GM12873 (cell line): ENCODE measurements at regions not wholly inside any gene's neighbourhood (a gene's known extent, or its start where the extent isn't known, plus 50 kb on each side); places are given as distances from the start of the nearest gene placed in this dataset.

Experiments
- CTCF ChIP-seq: IDR thresholded peaks from 2 replicates; pipeline ENCODE4 v1.5.1; 2012; ENCODE audit warnings: low read depth, mild to moderate bottlenecking, moderate library complexity, low read length, control low read depth; ENCODE audit not compliant: insufficient read depth; ENCODE audit errors: missing control alignments

GRCh38 chr3:88318067-88318466, 168.3 kb downstream of the C3orf38 start:
- TF ChIP-seq CTCF: no peak

GRCh38 chr3:88321363-88322050, 171.7 kb downstream of the C3orf38 start:
- TF ChIP-seq CTCF: no peak

- no peak for TF ChIP-seq CTCF
Measured at GRCh38 chr3:88324788-88325187, 175.0 kb downstream of the C3orf38 start.

- TF ChIP-seq CTCF: no peak
Measured at GRCh38 chr3:88334187-88334868, 184.6 kb downstream of the C3orf38 start.

- TF ChIP-seq CTCF: no peak
Measured at GRCh38 chr3:88336894-88337293, 187.1 kb downstream of the C3orf38 start.

GRCh38 chr3:88343264-88343663, 193.5 kb downstream of the C3orf38 start:
- TF ChIP-seq CTCF: no peak

- no peak for TF ChIP-seq CTCF
Measured at GRCh38 chr3:88346643-88347042, 196.9 kb downstream of the C3orf38 start.
